B cell (primary cell): ENCODE measurements at regions not wholly inside any gene's neighbourhood (a gene's known extent, or its start where the extent isn't known, plus 50 kb on each side); places are given as distances from the start of the nearest gene placed in this dataset.

Experiments used
- ATAC-seq: fragments of 200-7000 bp; cut with Tn5 transposase; one replicate; pipeline ENCODE4 v1.10.0; 2021; ENCODE audit warnings: low read depth, mild to moderate bottlenecking, moderate number of reproducible peaks, moderate library complexity
- CTCF ChIA-PET: fragments of 350-600 bp; sonication (Branson Sonifier 250); formaldehyde crosslinking; loops from one replicate; lab custom pipeline; 2021; ENCODE audit warnings: antibody characterized with exemption, inconsistent platforms; lab: Charles Lee
- POLR2A ChIA-PET: fragments of 350-600 bp; sonication (Branson Sonifier 250); formaldehyde crosslinking; loops from one replicate; lab custom pipeline; 2021; ENCODE audit warnings: antibody characterized with exemption; lab: Charles Lee
- DNase-seq: peaks from one replicate; pipeline ENCODE4 v3.0.0; 2013
- H2AFZ ChIP-seq: 2 replicates; pipeline ENCODE4 v1.6.1; 2012; ENCODE audit warnings: mild to moderate bottlenecking, low read depth, low read length; ENCODE audit not compliant: insufficient read depth, poor library complexity, severe bottlenecking
- H3K27ac ChIP-seq, 2 donors: 1 replicate in 1 of 2; 2 replicates in 1 of 2; pipeline ENCODE4 v1.5.1; 2012 to 2013; ENCODE audit warnings: low read length in 2 of 2, mild to moderate bottlenecking in 2 of 2, moderate library complexity in 1 of 2
- H3K27me3 ChIP-seq, 4 experiments: fragments of 200-600 bp in 1 of 4; sonication (generic) in 1 of 4; replicated peaks in 1 of 4; 1 replicate in 2 of 4; 2 replicates in 2 of 4; pipeline versions ENCODE4 v1.6.1 to v1.7.0; 2013 to 2016; ENCODE audit warnings: low read length in 3 of 4, mild to moderate bottlenecking in 2 of 4, mixed read lengths in 1 of 4, moderate library complexity in 1 of 4; ENCODE audit not compliant: insufficient read depth in 4 of 4, control insufficient read depth in 3 of 4; ENCODE audit errors: control extremely low read depth in 1 of 4
- H3K36me3 ChIP-seq, 2 experiments: replicated peaks in 1 of 2; 1 replicate in 1 of 2; 2 replicates in 1 of 2; pipeline versions ENCODE4 v1.6.1 to v1.7.1; 2013; ENCODE audit warnings: low read length in 1 of 2; ENCODE audit not compliant: insufficient read depth in 2 of 2, control insufficient read depth in 1 of 2; ENCODE audit errors: control extremely low read depth in 1 of 2, extremely low read depth in 1 of 2
- H3K4me1 ChIP-seq, 2 donors: fragments of 200-600 bp in 1 of 2; sonication (generic) in 1 of 2; 1 replicate in 1 of 2; 2 replicates in 1 of 2; pipeline versions ENCODE4 v1.5.1 to v1.6.1; 2013 to 2017; ENCODE audit warnings: low read length in 2 of 2; ENCODE audit not compliant: control insufficient read depth in 2 of 2, insufficient read depth in 2 of 2
- H3K4me2 ChIP-seq: replicated peaks from 2 replicates; pipeline ENCODE3; 2012; ENCODE audit warnings: mild to moderate bottlenecking, low read depth, low read length; ENCODE audit not compliant: poor library complexity, severe bottlenecking
- H3K4me3 ChIP-seq, 5 experiments: fragments of 200-600 bp in 1 of 5; sonication (generic) in 1 of 5; 1 replicate in 3 of 5; 2 replicates in 2 of 5; pipeline versions ENCODE4 v1.5.1 to v1.7.0; 2011 to 2016; ENCODE audit warnings: low read length in 4 of 5, mild to moderate bottlenecking in 4 of 5, low read depth in 2 of 5, control low read depth in 1 of 5, moderate library complexity in 1 of 5; ENCODE audit not compliant: insufficient read depth in 1 of 5; ENCODE audit errors: control extremely low read depth in 1 of 5, extremely low read depth in 1 of 5
- H3K79me2 ChIP-seq: fragments of 200-600 bp; sonication (generic); one replicate; pipeline ENCODE4 v1.6.0; 2016; ENCODE audit warnings: low read length; ENCODE audit not compliant: control insufficient read depth, insufficient read depth
- H3K9ac ChIP-seq: fragments of 200-600 bp; sonication (generic); 2 replicates; pipeline ENCODE4 v1.6.1; 2017; ENCODE audit warnings: mild to moderate bottlenecking, low read length, moderate library complexity
- H3K9me3 ChIP-seq, 3 donors: one replicate each; pipeline versions ENCODE4 v1.6.1 to v1.7.1; 2013; ENCODE audit warnings: low read length in 2 of 3; ENCODE audit not compliant: control insufficient read depth in 2 of 3, insufficient read depth in 1 of 3; ENCODE audit errors: control extremely low read depth in 1 of 3
- H4K20me1 ChIP-seq: 2 replicates; pipeline ENCODE4 v1.6.0; 2012; ENCODE audit warnings: mild to moderate bottlenecking, low read length; ENCODE audit not compliant: insufficient read depth, control insufficient read depth, poor library complexity, severe bottlenecking
- H3K27ac Mint-ChIP-seq: one replicate; pipeline ENCODE4 v1.8.0; 2021; ENCODE audit warnings: mixed read lengths
- H3K27me3 Mint-ChIP-seq: one replicate; pipeline ENCODE4 v1.8.0; 2021; ENCODE audit warnings: mixed read lengths
- H3K4me1 Mint-ChIP-seq: one replicate; pipeline ENCODE4 v1.8.0; 2021; ENCODE audit warnings: mixed read lengths
- H3K4me3 Mint-ChIP-seq: one replicate; pipeline ENCODE4 v1.8.0; 2021; ENCODE audit warnings: mixed read lengths
- H3K9me3 Mint-ChIP-seq: one replicate; pipeline ENCODE4 v1.8.0; 2022; ENCODE audit warnings: mixed read lengths; ENCODE audit not compliant: insufficient read depth
- EZH2 ChIP-seq: IDR thresholded peaks from 2 replicates; pipeline ENCODE4 v1.6.1; 2012; ENCODE audit warnings: borderline replicate concordance, low read depth, mild to moderate bottlenecking, moderate library complexity, low read length; ENCODE audit not compliant: insufficient read depth, poor library complexity, severe bottlenecking
- WGBS: methylation state at CpG from one replicate; pipeline ENCODE4 v1.1.5; 2013; ENCODE audit warnings: missing lambda C conversion rate; ENCODE audit not compliant: insufficient coverage; 5-methylcytosine and 5-hydroxymethylcytosine counted together
- intact Hi-C: fragments of 100-400 bp; cut with micrococcal nuclease; formaldehyde crosslinking; loops from one replicate; pipeline ENCODE4 v1.10.0; 2022
- TF ChIP-seq, protein P1 (sequence below): fragments of 200-600 bp; IDR thresholded peaks from one replicate; pipeline ENCODE4 v1.8.0; 2022; ENCODE audit warnings: antibody characterized with exemption, mild to moderate bottlenecking

- no peak for DNase-seq
- H3K27ac ChIP-seq = no peak overlapping the region
- no peaks in the 10 kb centered on the region for H3K4me1 ChIP-seq
- no peak overlapping the region for H3K9ac ChIP-seq
- Mint-ChIP-seq H3K27me3 (peaks cover 4% of the 10 kb centered on the region), H3K27ac (no peak overlapping the region), H3K9me3 (no peaks in the 10 kb centered on the region), H3K4me3 (no peak overlapping the region), H3K4me1 (peaks cover 2% of the 10 kb centered on the region)
- intact Hi-C loops = no loop called here
- H3K9me3 ChIP-seq = no peaks in the 10 kb centered on the region
- H4K20me1 ChIP-seq = no peaks in the 10 kb centered on the region
- H3K4me3 ChIP-seq = no peak overlapping the region
- ChIA-PET CTCF (no interaction called here), POLR2A (no interaction called here)
- no peaks in the 10 kb centered on the region for H3K36me3 ChIP-seq
- no peaks in the 10 kb centered on the region for H3K79me2 ChIP-seq
- no peak overlapping the region for H3K4me2 ChIP-seq
- H3K27me3 ChIP-seq = no peaks in the 10 kb centered on the region
- no peak for TF ChIP-seq EZH2
- TF ChIP-seq, protein P1, sequence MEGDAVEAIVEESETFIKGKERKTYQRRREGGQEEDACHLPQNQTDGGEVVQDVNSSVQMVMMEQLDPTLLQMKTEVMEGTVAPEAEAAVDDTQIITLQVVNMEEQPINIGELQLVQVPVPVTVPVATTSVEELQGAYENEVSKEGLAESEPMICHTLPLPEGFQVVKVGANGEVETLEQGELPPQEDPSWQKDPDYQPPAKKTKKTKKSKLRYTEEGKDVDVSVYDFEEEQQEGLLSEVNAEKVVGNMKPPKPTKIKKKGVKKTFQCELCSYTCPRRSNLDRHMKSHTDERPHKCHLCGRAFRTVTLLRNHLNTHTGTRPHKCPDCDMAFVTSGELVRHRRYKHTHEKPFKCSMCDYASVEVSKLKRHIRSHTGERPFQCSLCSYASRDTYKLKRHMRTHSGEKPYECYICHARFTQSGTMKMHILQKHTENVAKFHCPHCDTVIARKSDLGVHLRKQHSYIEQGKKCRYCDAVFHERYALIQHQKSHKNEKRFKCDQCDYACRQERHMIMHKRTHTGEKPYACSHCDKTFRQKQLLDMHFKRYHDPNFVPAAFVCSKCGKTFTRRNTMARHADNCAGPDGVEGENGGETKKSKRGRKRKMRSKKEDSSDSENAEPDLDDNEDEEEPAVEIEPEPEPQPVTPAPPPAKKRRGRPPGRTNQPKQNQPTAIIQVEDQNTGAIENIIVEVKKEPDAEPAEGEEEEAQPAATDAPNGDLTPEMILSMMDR = no peak
- no peak for ATAC-seq
- no peak overlapping the region for H2AFZ ChIP-seq
- 76% methylated on average over 2 of the region's 5 CpGs for WGBS
Measured at GRCh38 chr9:99749641-99750040, 72.0 kb upstream of the NR4A3 start.

- WGBS = 96% methylated on average over 4 of the region's 6 CpGs
- Mint-ChIP-seq H3K9me3 (no peaks in the 10 kb centered on the region), H3K27me3 (peaks cover 4% of the 10 kb centered on the region), H3K27ac (no peak overlapping the region), H3K4me1 (peaks cover 2% of the 10 kb centered on the region), H3K4me3 (no peak overlapping the region)
- H3K4me2 ChIP-seq = no peak overlapping the region
- POLR2A ChIA-PET = no interaction called here
- H3K36me3 ChIP-seq = no peaks in the 10 kb centered on the region
- DNase-seq = no peak
- H3K27me3 ChIP-seq = no peaks in the 10 kb centered on the region
- no peak for ATAC-seq
- no peak overlapping the region for H2AFZ ChIP-seq
- CTCF ChIA-PET = no interaction called here
- no peaks in the 10 kb centered on the region for H3K9me3 ChIP-seq
- no peaks in the 10 kb centered on the region for H3K79me2 ChIP-seq
- TF ChIP-seq, protein P1 = no peak
- no peak for TF ChIP-seq EZH2
- intact Hi-C loops = no loop called here
- no peak overlapping the region for H3K9ac ChIP-seq
- H3K27ac ChIP-seq = no peak overlapping the region
- no peak overlapping the region for H3K4me3 ChIP-seq
- no peaks in the 10 kb centered on the region for H4K20me1 ChIP-seq
- no peaks in the 10 kb centered on the region for H3K4me1 ChIP-seq
Measured at GRCh38 chr9:99750526-99750925, 71.2 kb upstream of the NR4A3 start.
